RWPE1 (cell line): ENCODE measurements at regions not wholly inside any gene's neighbourhood (a gene's known extent, or its start where the extent isn't known, plus 50 kb on each side); places are given as distances from the start of the nearest gene placed in this dataset.

Experiments used
- CTCF ChIA-PET: fragments of 350-600 bp; sonication (Branson Sonifier 250); formaldehyde crosslinking; extraction: SDS; loops from one replicate; lab custom pipeline; 2021; lab: Yijun Ruan, JAX
- POLR2A ChIA-PET: fragments of 400-600 bp; formaldehyde crosslinking; extraction: SDS; loops from one replicate; lab custom pipeline; 2020; ENCODE audit warnings: antibody characterized with exemption; ENCODE audit not compliant: low non-redundant PET; lab: Yijun Ruan, JAX
- DNase-seq: peaks from one replicate; pipeline ENCODE4 v3.0.0; 2012; ENCODE audit warnings: low spot score
- H3K27ac ChIP-seq: fragments of 450-650 bp; 2 replicates; pipeline ENCODE4 v1.5.1; 2017
- CTCF ChIP-seq: fragments of 450-650 bp; conservative IDR thresholded peaks from 2 replicates; pipeline ENCODE4 v1.5.1; 2017; ENCODE audit warnings: low read depth, mild to moderate bottlenecking

- H3K27ac ChIP-seq, result no peak overlapping the region
- no peak for DNase-seq
- CTCF ChIA-PET, result no interaction called here
- no peak for TF ChIP-seq CTCF
- POLR2A ChIA-PET, result no interaction called here
Measured at GRCh38 chr2:144265654-144266053, 254.3 kb downstream of the ZEB2 start.

GRCh38 chr2:144261966-144262365, 258.0 kb downstream of the ZEB2 start:
- H3K27ac ChIP-seq, result no peak overlapping the region
- POLR2A ChIA-PET, result no interaction called here
- no peak for TF ChIP-seq CTCF
- CTCF ChIA-PET, result interaction anchor here (0.5 kb wide), 1 partner anchor 132 kb away, joined by 3 read pairs; no protein-coding TSS in a partner anchor
- no peak for DNase-seq

GRCh38 chr2:144261336-144261735, 258.6 kb downstream of the ZEB2 start:
- peak; percentile 7 for DNase-seq
- no peak for TF ChIP-seq CTCF
- POLR2A ChIA-PET, result no interaction called here
- H3K27ac ChIP-seq, result no peak overlapping the region
- CTCF ChIA-PET, result interaction anchor here (0.5 kb wide), 1 partner anchor 131 kb away, joined by 3 read pairs; no protein-coding TSS in a partner anchor

- no peak for DNase-seq
- ChIA-PET CTCF (no interaction called here), POLR2A (no interaction called here)
- TF ChIP-seq CTCF, result no peak
- H3K27ac ChIP-seq, result no peak overlapping the region
Measured at GRCh38 chr2:144259332-144259731, 260.6 kb downstream of the ZEB2 start.

GRCh38 chr2:144258154-144258553, 261.8 kb downstream of the ZEB2 start:
- POLR2A ChIA-PET, result no interaction called here
- CTCF ChIA-PET, result interaction anchor here (0.6 kb wide), 1 partner anchor 23 kb away, joined by 4 read pairs; no protein-coding TSS in a partner anchor
- H3K27ac ChIP-seq, result no peak overlapping the region
- TF ChIP-seq CTCF, result no peak
- DNase-seq, result no peak

GRCh38 chr2:144256996-144257707, 262.8 kb downstream of the ZEB2 start:
- DNase-seq, result no peak
- ChIA-PET CTCF (interaction anchor here (0.5 kb wide), 1 partner anchor 30 kb away, joined by 4 read pairs; no protein-coding TSS in a partner anchor), POLR2A (no interaction called here)
- no peak for TF ChIP-seq CTCF
- no peak overlapping the region for H3K27ac ChIP-seq
